Esophagus muscularis mucosa (tissue), 4 donors: ENCODE measurements at regions not wholly inside any gene's neighbourhood (a gene's known extent, or its start where the extent isn't known, plus 50 kb on each side); places are given as distances from the start of the nearest gene placed in this dataset.

Source experiments
- EP300 ChIP-seq: sonication (generic); formaldehyde crosslinking; IDR thresholded peaks from one replicate; pipeline ENCODE4 v1.6.1; 2017; ENCODE audit warnings: antibody characterized with exemption
- POLR2A ChIP-seq: fragments of 450-650 bp; IDR thresholded peaks from one replicate; pipeline ENCODE4 v1.6.1; 2017; ENCODE audit warnings: antibody characterized with exemption, moderate library complexity, mild to moderate bottlenecking, low read depth
- POLR2AphosphoS5 ChIP-seq, 2 donors: sonication (generic); formaldehyde crosslinking; IDR thresholded peaks; one replicate each; pipeline ENCODE4 v1.6.1; 2017; ENCODE audit warnings: antibody characterized with exemption in 2 of 2
- TF ChIP-seq, protein P1 (sequence below), 3 experiments: fragments of 200-600 bp in 2 of 3; fragments of 450-650 bp in 1 of 3; sonication (generic) in 2 of 3; IDR thresholded peaks; one replicate each; pipeline ENCODE4 v1.5.1; 2017 to 2019; ENCODE audit warnings: antibody characterized with exemption in 3 of 3, mild to moderate bottlenecking in 2 of 3, moderate library complexity in 1 of 3

GRCh38 chr12:77648716-77649115 is 182.0 kb upstream of the NAV3 start:
- TF ChIP-seq, protein P1, sequence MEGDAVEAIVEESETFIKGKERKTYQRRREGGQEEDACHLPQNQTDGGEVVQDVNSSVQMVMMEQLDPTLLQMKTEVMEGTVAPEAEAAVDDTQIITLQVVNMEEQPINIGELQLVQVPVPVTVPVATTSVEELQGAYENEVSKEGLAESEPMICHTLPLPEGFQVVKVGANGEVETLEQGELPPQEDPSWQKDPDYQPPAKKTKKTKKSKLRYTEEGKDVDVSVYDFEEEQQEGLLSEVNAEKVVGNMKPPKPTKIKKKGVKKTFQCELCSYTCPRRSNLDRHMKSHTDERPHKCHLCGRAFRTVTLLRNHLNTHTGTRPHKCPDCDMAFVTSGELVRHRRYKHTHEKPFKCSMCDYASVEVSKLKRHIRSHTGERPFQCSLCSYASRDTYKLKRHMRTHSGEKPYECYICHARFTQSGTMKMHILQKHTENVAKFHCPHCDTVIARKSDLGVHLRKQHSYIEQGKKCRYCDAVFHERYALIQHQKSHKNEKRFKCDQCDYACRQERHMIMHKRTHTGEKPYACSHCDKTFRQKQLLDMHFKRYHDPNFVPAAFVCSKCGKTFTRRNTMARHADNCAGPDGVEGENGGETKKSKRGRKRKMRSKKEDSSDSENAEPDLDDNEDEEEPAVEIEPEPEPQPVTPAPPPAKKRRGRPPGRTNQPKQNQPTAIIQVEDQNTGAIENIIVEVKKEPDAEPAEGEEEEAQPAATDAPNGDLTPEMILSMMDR (IDR thresholded peaks at IDR 0.05), result no peak
- TF ChIP-seq POLR2AphosphoS5 (IDR thresholded peaks at IDR 0.05) (no peak), EP300 (no peak), POLR2A (no peak)
